CD4-positive, alpha-beta memory T cell (primary cell): ENCODE measurements at regions not wholly inside any gene's neighbourhood (a gene's known extent, or its start where the extent isn't known, plus 50 kb on each side); places are given as distances from the start of the nearest gene placed in this dataset.

Source experiments
- CTCF ChIA-PET: fragments of 350-600 bp; sonication (Branson Sonifier 250); formaldehyde crosslinking; loops from one replicate; lab custom pipeline; 2021; ENCODE audit warnings: inconsistent platforms; ENCODE audit not compliant: partially characterized antibody; lab: Charles Lee
- POLR2A ChIA-PET: fragments of 350-600 bp; sonication (Branson Sonifier 250); formaldehyde crosslinking; loops from one replicate; lab custom pipeline; 2021; ENCODE audit not compliant: partially characterized antibody; lab: Charles Lee
- DNase-seq, 5 donors: peaks; one replicate each; pipeline versions ENCODE4 v3.0.0 to v3.0.0-alpha.2; 2020 to 2022; ENCODE audit warnings: mixed read lengths in 1 of 5
- H3K27ac ChIP-seq: one replicate; pipeline ENCODE4 v1.7.0; 2013; ENCODE audit warnings: low read depth, low read length
- H3K27me3 ChIP-seq: 2 replicates; pipeline ENCODE4 v1.7.0; 2013; ENCODE audit warnings: mild to moderate bottlenecking, low read length, moderate library complexity; ENCODE audit not compliant: insufficient read depth
- H3K36me3 ChIP-seq: 2 replicates; pipeline ENCODE4 v1.7.0; 2013; ENCODE audit warnings: mild to moderate bottlenecking, low read length, moderate library complexity; ENCODE audit not compliant: insufficient read depth
- H3K4me1 ChIP-seq: 2 replicates; pipeline ENCODE4 v1.7.0; 2013; ENCODE audit warnings: mild to moderate bottlenecking, low read length, moderate library complexity; ENCODE audit not compliant: insufficient read depth
- H3K4me3 ChIP-seq, 2 donors: one replicate each; pipeline ENCODE4 v1.7.0; 2013; ENCODE audit warnings: low read length in 2 of 2, mild to moderate bottlenecking in 1 of 2
- H3K9me3 ChIP-seq, 2 donors: one replicate each; pipeline ENCODE4 v1.7.0; 2013; ENCODE audit warnings: low read length in 2 of 2, control low read depth in 1 of 2; ENCODE audit not compliant: control insufficient read depth in 1 of 2
- H3K27ac Mint-ChIP-seq, 7 donors: one replicate each; pipeline ENCODE4 v1.8.0; 2020 to 2021; ENCODE audit warnings: mixed read lengths in 7 of 7, mild to moderate bottlenecking in 6 of 7, inconsistent platforms in 3 of 7, moderate library complexity in 3 of 7
- H3K27me3 Mint-ChIP-seq, 2 donors: one replicate each; pipeline ENCODE4 v1.8.0; 2020 to 2021; ENCODE audit warnings: mixed read lengths in 2 of 2
- H3K36me3 Mint-ChIP-seq, 2 donors: one replicate each; pipeline ENCODE4 v1.8.0; 2020 to 2021; ENCODE audit warnings: mixed read lengths in 2 of 2, inconsistent platforms in 1 of 2, mild to moderate bottlenecking in 1 of 2
- H3K4me1 Mint-ChIP-seq, 4 donors: one replicate each; pipeline ENCODE4 v1.8.0; 2020 to 2021; ENCODE audit warnings: mixed read lengths in 4 of 4, mild to moderate bottlenecking in 1 of 4
- H3K4me3 Mint-ChIP-seq, 8 donors: one replicate each; pipeline ENCODE4 v1.8.0; 2020 to 2021; ENCODE audit warnings: mixed read lengths in 8 of 8, mild to moderate bottlenecking in 7 of 8, moderate library complexity in 6 of 8, inconsistent platforms in 3 of 8
- H3K9me3 Mint-ChIP-seq, 8 donors: one replicate each; pipeline ENCODE4 v1.8.0; 2020 to 2021; ENCODE audit warnings: mixed read lengths in 8 of 8, mild to moderate bottlenecking in 5 of 8, inconsistent platforms in 3 of 8, moderate library complexity in 1 of 8
- intact Hi-C: fragments of 100-400 bp; cut with micrococcal nuclease; formaldehyde crosslinking; loops from one replicate; pipeline ENCODE4 v1.15.1; 2023

DNA sequence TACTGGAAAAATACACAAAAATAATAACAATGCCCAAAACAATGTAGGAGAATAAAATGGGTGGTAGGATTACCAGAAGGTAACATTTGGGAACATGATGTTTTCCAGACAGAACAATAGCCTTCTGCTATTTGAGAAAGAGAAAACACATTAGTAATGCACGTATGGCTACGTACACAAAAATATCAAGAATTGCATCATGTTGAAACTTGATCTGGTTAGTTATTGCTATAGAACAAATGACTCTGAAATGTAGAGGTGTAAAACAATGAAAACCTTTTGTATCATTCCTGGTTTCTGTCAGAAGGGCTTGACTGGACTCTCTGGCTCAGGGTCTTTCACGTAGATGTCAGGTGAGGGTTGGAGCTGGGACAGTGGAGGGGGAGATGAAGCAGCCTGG lies 1040.0 kb downstream of the FAT4 start:
- CTCF ChIA-PET: no interaction called here
- intact Hi-C loops: no loop called here
- POLR2A ChIA-PET: no interaction called here
- Histone ChIP-seq H3K27me3 (no peaks in the 10 kb centered on the region), H3K27ac (no peak overlapping the region), H3K36me3 (no peaks in the 10 kb centered on the region), H3K4me1 (no peaks in the 10 kb centered on the region), H3K4me3 (no peak overlapping the region), H3K9me3 (no peaks in the 10 kb centered on the region)
- Mint-ChIP-seq H3K36me3 (no peaks in the 10 kb centered on the region), H3K9me3 (peaks cover 0 to 7% (median 4%) of the 10 kb centered on the region in 8 donors), H3K4me3 (no peak overlapping the region), H3K4me1 (no peaks in the 10 kb centered on the region), H3K27me3 (no peaks in the 10 kb centered on the region), H3K27ac (no peak overlapping the region)
- DNase-seq: no peak

DNA sequence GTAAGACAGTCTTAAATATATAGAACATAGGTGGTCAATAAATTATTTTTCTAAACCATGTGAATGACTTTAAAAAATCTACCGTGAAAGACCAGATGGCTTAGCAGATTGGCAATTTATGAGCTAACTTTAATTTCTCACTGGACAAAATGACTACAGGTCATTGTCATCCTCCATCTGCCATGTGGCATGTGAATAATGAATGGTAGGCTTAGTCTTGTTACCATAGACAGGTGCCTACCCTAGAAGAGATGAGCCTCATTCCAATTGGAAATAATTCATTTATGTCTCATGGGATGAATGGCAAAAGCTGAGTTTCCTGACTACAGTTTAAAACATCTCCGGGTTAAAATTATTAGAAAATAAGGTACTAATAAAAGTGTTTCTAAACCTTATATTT lies 1043.3 kb downstream of the FAT4 start:
- ChIA-PET POLR2A (no interaction called here), CTCF (no interaction called here)
- Mint-ChIP-seq H3K27ac (no peak overlapping the region), H3K4me1 (no peaks in the 10 kb centered on the region), H3K27me3 (no peaks in the 10 kb centered on the region), H3K4me3 (no peak overlapping the region), H3K9me3 (peaks cover 0 to 8% (median 3%) of the 10 kb centered on the region in 8 donors), H3K36me3 (no peaks in the 10 kb centered on the region)
- no peak overlapping the region for H3K4me3 ChIP-seq
- no peaks in the 10 kb centered on the region for H3K27me3 ChIP-seq
- H3K27ac ChIP-seq: no peak overlapping the region
- intact Hi-C loops: no loop called here
- H3K9me3 ChIP-seq: no peaks in the 10 kb centered on the region
- no peak for DNase-seq
- H3K36me3 ChIP-seq: no peaks in the 10 kb centered on the region
- H3K4me1 ChIP-seq: no peaks in the 10 kb centered on the region

DNA sequence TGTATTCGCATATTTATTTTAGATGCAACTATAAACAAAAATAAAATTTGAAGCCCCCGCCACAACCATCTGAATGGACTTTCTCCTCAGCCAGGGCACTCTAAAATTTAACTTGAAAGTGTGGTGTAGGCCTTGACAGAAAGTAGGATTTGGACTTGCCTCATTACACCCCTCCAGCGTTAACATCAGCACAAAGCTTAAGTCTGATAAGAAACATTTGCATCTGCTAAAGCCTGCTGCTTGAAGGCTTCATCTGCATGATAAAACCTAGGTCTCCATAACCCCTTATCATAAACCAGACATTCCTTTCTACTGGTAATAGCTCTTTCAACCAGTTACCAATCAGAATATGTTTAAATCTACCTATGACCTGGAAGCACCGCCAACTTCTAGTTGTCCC lies 1046.5 kb downstream of the FAT4 start:
- intact Hi-C loops: no loop called here
- no peaks in the 10 kb centered on the region for H3K36me3 ChIP-seq
- Mint-ChIP-seq H3K36me3 (no peaks in the 10 kb centered on the region), H3K27me3 (no peaks in the 10 kb centered on the region), H3K4me1 (no peaks in the 10 kb centered on the region), H3K27ac (no peak overlapping the region), H3K9me3 (peaks cover 0 to 11% (median 3%) of the 10 kb centered on the region in 8 donors), H3K4me3 (no peak overlapping the region)
- H3K27ac ChIP-seq: no peak overlapping the region
- H3K27me3 ChIP-seq: no peaks in the 10 kb centered on the region
- no peaks in the 10 kb centered on the region for H3K4me1 ChIP-seq
- DNase-seq: no peak
- no peaks in the 10 kb centered on the region for H3K9me3 ChIP-seq
- CTCF ChIA-PET: no interaction called here
- H3K4me3 ChIP-seq: no peak overlapping the region
- POLR2A ChIA-PET: no interaction called here

DNA sequence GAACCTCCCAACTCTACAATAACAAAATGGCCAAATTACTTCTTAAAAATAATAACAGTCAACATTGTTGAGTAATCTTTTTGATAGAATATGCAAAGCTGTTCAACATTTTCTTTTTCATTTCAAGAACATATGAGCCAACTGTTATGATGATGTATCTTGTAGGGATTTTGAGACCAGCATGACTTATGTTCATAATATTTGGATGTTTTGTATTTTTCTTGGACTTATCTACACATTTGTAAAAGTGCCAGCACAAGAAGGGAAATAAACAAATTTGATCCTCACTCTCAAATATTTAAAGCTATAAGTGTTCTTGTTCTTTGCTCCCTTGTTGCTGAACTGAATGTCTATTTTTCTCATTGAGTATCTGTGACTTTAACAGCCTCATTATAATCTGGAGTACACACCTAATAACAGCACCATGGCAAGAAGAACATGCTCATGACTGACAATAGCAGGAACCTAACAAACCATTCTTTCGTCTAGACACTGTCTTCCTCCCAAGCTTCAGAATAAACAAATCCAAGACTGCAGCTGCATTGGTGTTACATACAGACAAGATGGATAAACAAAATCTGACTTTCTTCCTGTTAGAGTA lies 1049.7 kb downstream of the FAT4 start:
- no peak for DNase-seq
- Mint-ChIP-seq H3K4me3 (no peak overlapping the region), H3K9me3 (peaks cover 0 to 13% (median 5%) of the 10 kb centered on the region in 8 donors), H3K27me3 (no peaks in the 10 kb centered on the region), H3K36me3 (no peaks in the 10 kb centered on the region), H3K4me1 (no peaks in the 10 kb centered on the region), H3K27ac (no peak overlapping the region)
- Histone ChIP-seq H3K36me3 (no peaks in the 10 kb centered on the region), H3K27me3 (no peaks in the 10 kb centered on the region), H3K9me3 (no peaks in the 10 kb centered on the region), H3K4me1 (no peaks in the 10 kb centered on the region), H3K27ac (no peak overlapping the region), H3K4me3 (no peak overlapping the region)
- CTCF ChIA-PET: interaction anchor here (1.0 kb wide), 1 partner anchor 9 kb away, joined by 4 read pairs; no protein-coding TSS in a partner anchor
- POLR2A ChIA-PET: no interaction called here
- intact Hi-C loops: no loop called here

DNA sequence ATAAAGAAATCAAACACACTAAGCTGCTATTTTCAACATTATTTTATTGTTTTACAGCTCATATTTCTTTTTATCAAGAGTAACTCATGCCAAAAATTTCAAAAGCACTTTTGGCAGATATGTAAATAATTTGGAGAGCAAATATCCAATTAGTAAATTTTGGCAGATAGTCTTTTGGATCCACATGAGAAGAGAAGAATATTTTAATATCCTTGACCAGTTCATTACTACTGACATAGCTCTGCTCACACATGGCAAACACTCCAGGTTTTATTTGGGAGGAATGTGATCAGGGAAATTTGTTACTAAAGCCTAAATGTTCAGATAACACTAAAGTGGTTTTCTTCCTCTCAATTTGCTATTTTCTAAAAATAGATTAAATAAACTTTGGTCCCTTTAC lies 1054.3 kb downstream of the FAT4 start:
- Mint-ChIP-seq H3K36me3 (no peaks in the 10 kb centered on the region), H3K27me3 (no peaks in the 10 kb centered on the region), H3K9me3 (peaks cover under 1 to 19% (median 6%) of the 10 kb centered on the region in 8 donors), H3K4me1 (no peaks in the 10 kb centered on the region), H3K4me3 (no peak overlapping the region), H3K27ac (no peak overlapping the region)
- ChIA-PET POLR2A (no interaction called here), CTCF (no interaction called here)
- DNase-seq: no peak
- H3K27me3 ChIP-seq: no peaks in the 10 kb centered on the region
- H3K27ac ChIP-seq: no peak overlapping the region
- intact Hi-C loops: no loop called here
- no peak overlapping the region for H3K4me3 ChIP-seq
- no peaks in the 10 kb centered on the region for H3K4me1 ChIP-seq
- no peaks in the 10 kb centered on the region for H3K36me3 ChIP-seq
- H3K9me3 ChIP-seq: no peaks in the 10 kb centered on the region

DNA sequence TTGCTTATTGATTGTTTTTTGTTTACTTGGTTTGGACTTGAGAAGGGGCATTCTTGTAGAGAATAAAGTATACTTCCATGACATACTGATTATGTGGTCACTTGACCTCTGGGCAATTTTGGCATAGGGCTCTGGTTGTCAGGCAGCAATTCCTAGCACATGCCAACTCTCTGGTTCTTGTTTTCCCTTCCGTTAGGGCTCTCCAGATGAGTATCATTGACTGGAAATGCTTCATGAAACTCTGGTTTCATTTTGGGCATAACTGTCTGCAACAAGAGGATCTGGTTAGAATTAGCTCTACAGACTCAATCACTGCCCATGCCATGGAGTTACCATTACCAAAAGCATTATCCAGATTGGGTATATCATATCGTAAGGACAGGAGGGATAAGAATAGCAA lies 1057.9 kb downstream of the FAT4 start:
- H3K27me3 Mint-ChIP-seq: no peaks in the 10 kb centered on the region
- DNase-seq: no peak
- intact Hi-C loops: no loop called here
- no peaks in the 10 kb centered on the region for H3K27me3 ChIP-seq
- H3K9me3 Mint-ChIP-seq: peaks cover 2 to 12% (median 5%) of the 10 kb centered on the region in 8 donors
- H3K4me1 ChIP-seq: no peaks in the 10 kb centered on the region
- H3K4me1 Mint-ChIP-seq: no peaks in the 10 kb centered on the region
- CTCF ChIA-PET: no interaction called here
- H3K36me3 Mint-ChIP-seq: no peaks in the 10 kb centered on the region
- H3K36me3 ChIP-seq: no peaks in the 10 kb centered on the region
- POLR2A ChIA-PET: no interaction called here
- no peak overlapping the region for H3K27ac Mint-ChIP-seq
- no peaks in the 10 kb centered on the region for H3K9me3 ChIP-seq
- no peak overlapping the region for H3K4me3 Mint-ChIP-seq
- no peak overlapping the region for H3K4me3 ChIP-seq
- H3K27ac ChIP-seq: no peak overlapping the region

DNA sequence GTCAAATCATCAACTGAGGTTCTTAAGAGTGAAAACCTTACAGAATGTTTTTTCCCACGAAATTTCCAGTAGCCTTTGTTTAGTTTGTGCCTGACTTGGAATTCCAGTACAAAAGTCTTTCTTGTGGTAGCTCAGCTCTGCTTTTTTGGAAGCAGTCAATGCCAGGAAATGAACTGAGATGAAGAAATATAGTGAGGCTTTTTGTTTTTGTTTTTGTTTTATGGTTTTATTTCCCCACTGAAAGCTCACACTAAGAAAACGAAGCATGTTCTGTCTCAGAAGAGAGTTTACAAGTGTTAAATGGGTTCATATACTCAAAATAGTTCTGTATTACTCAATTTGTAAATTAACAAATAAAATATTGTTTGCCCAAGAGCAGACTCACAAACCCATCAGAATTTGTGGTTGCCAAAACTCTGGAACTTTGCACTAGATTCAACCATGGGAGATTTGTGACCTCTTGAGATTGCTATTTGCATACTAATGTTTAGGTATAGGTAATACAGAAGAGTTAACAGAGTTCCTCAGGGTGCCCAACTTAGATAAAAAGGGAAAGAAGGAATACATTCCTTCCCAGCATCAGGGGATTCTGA lies 1060.8 kb downstream of the FAT4 start:
- ChIA-PET POLR2A (no interaction called here), CTCF (no interaction called here)
- no peak for DNase-seq
- H3K36me3 ChIP-seq: no peaks in the 10 kb centered on the region
- Mint-ChIP-seq H3K4me3 (no peak overlapping the region), H3K27me3 (no peaks in the 10 kb centered on the region), H3K9me3 (peaks cover 2 to 16% (median 5%) of the 10 kb centered on the region in 8 donors), H3K27ac (no peak overlapping the region), H3K4me1 (no peaks in the 10 kb centered on the region), H3K36me3 (no peaks in the 10 kb centered on the region)
- no peaks in the 10 kb centered on the region for H3K4me1 ChIP-seq
- H3K9me3 ChIP-seq: no peaks in the 10 kb centered on the region
- H3K27me3 ChIP-seq: no peaks in the 10 kb centered on the region
- no peak overlapping the region for H3K27ac ChIP-seq
- no peak overlapping the region for H3K4me3 ChIP-seq
- intact Hi-C loops: no loop called here
